ENCODE measurements at regions not wholly inside any gene's neighbourhood (a gene's known extent, or its start where the extent isn't known, plus 50 kb on each side); places are given as distances from the start of the nearest gene placed in this dataset.

DNA sequence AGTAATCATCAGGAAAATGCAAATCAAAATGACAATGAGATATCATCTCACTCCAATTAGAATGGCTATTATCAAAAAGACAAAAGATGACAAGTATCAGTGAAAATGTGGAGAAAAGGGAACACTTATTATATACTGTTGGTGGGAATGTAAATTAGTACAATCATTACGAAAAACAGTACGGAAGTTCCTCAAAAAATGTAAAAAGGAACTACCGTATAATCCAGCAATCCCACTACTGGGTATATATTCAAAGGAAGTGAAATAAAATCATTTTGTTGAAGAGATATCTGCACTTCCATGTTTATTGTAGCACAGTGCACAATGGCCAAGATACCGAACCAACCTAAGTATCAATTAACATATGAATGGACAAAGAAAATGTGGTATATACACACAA lies 52.4 kb upstream of the TEX51 start:
- no peak for TF ChIP-seq POLR2A (IDR thresholded peaks at IDR 0.05)
- TF ChIP-seq, protein P1, sequence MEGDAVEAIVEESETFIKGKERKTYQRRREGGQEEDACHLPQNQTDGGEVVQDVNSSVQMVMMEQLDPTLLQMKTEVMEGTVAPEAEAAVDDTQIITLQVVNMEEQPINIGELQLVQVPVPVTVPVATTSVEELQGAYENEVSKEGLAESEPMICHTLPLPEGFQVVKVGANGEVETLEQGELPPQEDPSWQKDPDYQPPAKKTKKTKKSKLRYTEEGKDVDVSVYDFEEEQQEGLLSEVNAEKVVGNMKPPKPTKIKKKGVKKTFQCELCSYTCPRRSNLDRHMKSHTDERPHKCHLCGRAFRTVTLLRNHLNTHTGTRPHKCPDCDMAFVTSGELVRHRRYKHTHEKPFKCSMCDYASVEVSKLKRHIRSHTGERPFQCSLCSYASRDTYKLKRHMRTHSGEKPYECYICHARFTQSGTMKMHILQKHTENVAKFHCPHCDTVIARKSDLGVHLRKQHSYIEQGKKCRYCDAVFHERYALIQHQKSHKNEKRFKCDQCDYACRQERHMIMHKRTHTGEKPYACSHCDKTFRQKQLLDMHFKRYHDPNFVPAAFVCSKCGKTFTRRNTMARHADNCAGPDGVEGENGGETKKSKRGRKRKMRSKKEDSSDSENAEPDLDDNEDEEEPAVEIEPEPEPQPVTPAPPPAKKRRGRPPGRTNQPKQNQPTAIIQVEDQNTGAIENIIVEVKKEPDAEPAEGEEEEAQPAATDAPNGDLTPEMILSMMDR (IDR thresholded peaks at IDR 0.05) = no peak

Measured in right lobe of liver (tissue), 4 donors.